Keratinocyte (primary cell): ENCODE measurements at regions not wholly inside any gene's neighbourhood (a gene's known extent, or its start where the extent isn't known, plus 50 kb on each side); places are given as distances from the start of the nearest gene placed in this dataset.

ENCODE experiments used
- DNase-seq: peaks from one replicate; pipeline ENCODE4 v3.0.0-alpha.2; 2011; ENCODE audit warnings: low read depth, missing footprints, low spot score
- FAIRE-seq: peaks from 2 replicates; lab custom pipeline; 2011; peaks lifted over from hg19 to GRCh38; lab: Jason Lieb, UNC
- H2AFZ ChIP-seq: 2 replicates; pipeline ENCODE4 v1.6.0; 2012; ENCODE audit warnings: low read length, control low read depth, inconsistent platforms; ENCODE audit not compliant: control insufficient read depth
- H3K27ac ChIP-seq: 2 replicates; pipeline ENCODE4 v1.5.1; 2011; ENCODE audit warnings: low read length; ENCODE audit not compliant: control insufficient read depth, insufficient read depth
- H3K27me3 ChIP-seq: 3 replicates; pipeline ENCODE4 v1.6.0; 2011; ENCODE audit warnings: low read length; ENCODE audit not compliant: control insufficient read depth, insufficient read depth; ENCODE audit errors: extremely low read depth
- H3K36me3 ChIP-seq, 2 experiments: 2 replicates in 1 of 2; 3 replicates in 1 of 2; pipeline ENCODE4 v1.5.1; 2011; ENCODE audit warnings: low read length in 2 of 2, mild to moderate bottlenecking in 1 of 2; ENCODE audit not compliant: control insufficient read depth in 2 of 2, insufficient read depth in 2 of 2; ENCODE audit errors: extremely low read depth in 1 of 2
- H3K4me1 ChIP-seq: 3 replicates; pipeline ENCODE4 v1.5.1; 2011; ENCODE audit warnings: low read length; ENCODE audit not compliant: control insufficient read depth, insufficient read depth; ENCODE audit errors: extremely low read depth
- H3K4me2 ChIP-seq: 3 replicates; pipeline ENCODE4 v1.6.0; 2011; ENCODE audit warnings: low read depth, low read length; ENCODE audit not compliant: control insufficient read depth, insufficient read depth; ENCODE audit errors: extremely low read depth
- H3K4me3 ChIP-seq, 3 experiments: fragments of 200-600 bp in 1 of 3; sonication (generic) in 1 of 3; 2 replicates in 2 of 3; 3 replicates in 1 of 3; pipeline ENCODE4 v1.5.1; 2011 to 2016; ENCODE audit warnings: low read length in 3 of 3, mild to moderate bottlenecking in 3 of 3, control low read depth in 2 of 3, inconsistent platforms in 1 of 3, low read depth in 1 of 3, mixed read lengths in 1 of 3, mixed run types in 1 of 3, moderate library complexity in 1 of 3; ENCODE audit not compliant: control insufficient read depth in 2 of 3, insufficient read depth in 2 of 3; ENCODE audit errors: extremely low read depth in 1 of 3
- H3K79me2 ChIP-seq: 2 replicates; pipeline ENCODE4 v1.6.0; 2012; ENCODE audit warnings: low read length; ENCODE audit not compliant: control insufficient read depth, insufficient read depth
- H3K9ac ChIP-seq: 3 replicates; pipeline ENCODE4 v1.6.0; 2011; ENCODE audit warnings: low read length; ENCODE audit not compliant: control insufficient read depth, insufficient read depth; ENCODE audit errors: extremely low read depth
- H3K9me1 ChIP-seq: 3 replicates; pipeline ENCODE4 v1.6.0; 2011; ENCODE audit warnings: low read length; ENCODE audit not compliant: control insufficient read depth, insufficient read depth; ENCODE audit errors: extremely low read depth
- H3K9me3 ChIP-seq: 2 replicates; pipeline ENCODE4 v1.5.1; 2012; ENCODE audit warnings: low read depth, low read length; ENCODE audit not compliant: control insufficient read depth
- H4K20me1 ChIP-seq: 3 replicates; pipeline ENCODE4 v1.6.0; 2011; ENCODE audit warnings: low read length; ENCODE audit not compliant: control insufficient read depth, insufficient read depth; ENCODE audit errors: extremely low read depth
- CTCF ChIP-seq, 3 experiments: IDR thresholded peaks in 1 of 3; conservative IDR thresholded peaks in 1 of 3; optimal IDR thresholded peaks in 1 of 3; 2 replicates in 2 of 3; 3 replicates in 1 of 3; pipeline versions ENCODE3 to v1.5.1; 2011; ENCODE audit warnings: low read length in 3 of 3, mild to moderate bottlenecking in 3 of 3, moderate library complexity in 2 of 3, control low read depth in 1 of 3, inconsistent platforms in 1 of 3; ENCODE audit not compliant: insufficient read depth in 2 of 3; ENCODE audit errors: extremely low read depth in 1 of 3
- EZH2 ChIP-seq: IDR thresholded peaks from one replicate; pipeline ENCODE4 v1.6.1; 2012; ENCODE audit warnings: inconsistent platforms, mild to moderate bottlenecking, low read length, moderate library complexity
- dilution Hi-C: fragments of 300-500 bp; cut with MboI; formaldehyde crosslinking; loops from one replicate; pipeline ENCODE4 v1.7.0; 2020; ENCODE audit warnings: low sequenced_read_pairs; ENCODE audit not compliant: extremely low pct_ligation_motif_present

DNA sequence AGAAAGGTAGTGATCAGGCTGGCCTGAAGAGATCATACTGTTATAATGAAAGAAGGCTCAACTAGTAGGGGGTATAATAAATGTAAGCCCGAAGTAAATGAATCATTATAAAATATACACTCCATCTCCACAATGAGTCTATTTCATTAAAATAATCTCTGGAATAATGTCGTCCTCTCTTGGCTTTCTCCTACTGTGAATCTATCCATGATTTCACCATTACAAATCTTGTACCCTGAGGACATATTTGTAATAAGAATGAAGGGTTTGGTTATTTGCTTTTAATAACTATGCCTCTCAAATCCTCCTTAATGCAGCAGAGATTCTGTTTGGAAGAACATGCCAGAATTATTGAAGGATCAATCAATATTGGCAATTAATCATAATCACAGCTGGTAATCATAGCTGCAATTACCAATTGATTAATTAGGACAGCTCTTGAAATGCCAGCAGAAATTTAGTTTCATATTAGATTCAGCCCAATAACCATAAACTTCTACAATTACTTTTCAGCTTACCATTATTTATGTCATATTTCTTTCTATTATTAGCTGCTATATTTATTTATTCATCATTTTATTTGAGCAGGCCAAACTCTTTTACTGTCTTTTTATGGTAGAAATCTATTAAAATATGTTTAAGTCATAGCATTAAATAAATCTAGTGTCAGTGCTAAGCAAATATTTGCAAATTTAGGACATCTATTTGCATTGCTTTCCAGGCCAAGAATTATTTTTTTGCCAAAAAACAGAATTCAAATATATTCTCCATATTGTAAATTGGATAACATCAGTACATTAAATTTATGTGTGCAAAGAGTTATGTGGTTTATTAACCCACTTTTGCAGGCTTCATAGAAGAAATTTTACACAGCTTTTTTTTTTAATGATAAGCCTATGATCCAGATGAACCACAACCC is 588.4 kb upstream of the LRRC4C start:
- H2AFZ ChIP-seq, result no peak overlapping the region
- H3K9me1 ChIP-seq, result no peaks in the 10 kb centered on the region
- no peaks in the 10 kb centered on the region for H4K20me1 ChIP-seq
- H3K79me2 ChIP-seq, result no peaks in the 10 kb centered on the region
- no peak for DNase-seq
- H3K4me3 ChIP-seq, result no peak overlapping the region
- H3K27ac ChIP-seq, result no peak overlapping the region
- H3K36me3 ChIP-seq, result no peaks in the 10 kb centered on the region
- no peak for FAIRE-seq
- no peak overlapping the region for H3K9ac ChIP-seq
- TF ChIP-seq CTCF (optimal IDR thresholded peaks at IDR 0.05 in 1 of 3, IDR thresholded peaks at IDR 0.05 in 1 of 3, conservative IDR thresholded peaks at IDR 0.05 in 1 of 3; ENCODE audit: extremely low read depth in 1 of 3, insufficient read depth in 2 of 3, low read length in 3 of 3), result no peak
- no peak for TF ChIP-seq EZH2
- no peaks in the 10 kb centered on the region for H3K4me1 ChIP-seq
- H3K9me3 ChIP-seq, result no peaks in the 10 kb centered on the region
- H3K4me2 ChIP-seq, result no peak overlapping the region
- no peaks in the 10 kb centered on the region for H3K27me3 ChIP-seq
- dilution Hi-C loops, result no loop called here

- Histone ChIP-seq H3K27me3 (no peaks in the 10 kb centered on the region), H3K9ac (no peak overlapping the region), H3K4me1 (no peaks in the 10 kb centered on the region), H4K20me1 (no peaks in the 10 kb centered on the region), H3K4me2 (no peak overlapping the region), H3K27ac (no peak overlapping the region), H2AFZ (no peak overlapping the region), H3K4me3 (no peak overlapping the region), H3K9me1 (no peaks in the 10 kb centered on the region), H3K9me3 (no peaks in the 10 kb centered on the region), H3K36me3 (no peaks in the 10 kb centered on the region), H3K79me2 (no peaks in the 10 kb centered on the region)
- TF ChIP-seq CTCF (optimal IDR thresholded peaks at IDR 0.05 in 1 of 3, IDR thresholded peaks at IDR 0.05 in 1 of 3, conservative IDR thresholded peaks at IDR 0.05 in 1 of 3; ENCODE audit: extremely low read depth in 1 of 3, insufficient read depth in 2 of 3, low read length in 3 of 3) (no peak), EZH2 (no peak)
- FAIRE-seq (no peak), DNase-seq (no peak)
- dilution Hi-C loops, result no loop called here
Measured at GRCh38 chr11:42049186-42049585, 589.7 kb upstream of the LRRC4C start.
